DND-41 (cell line): ENCODE measurements at regions not wholly inside any gene's neighbourhood (a gene's known extent, or its start where the extent isn't known, plus 50 kb on each side); places are given as distances from the start of the nearest gene placed in this dataset.

Experiments
- CTCF ChIP-seq: IDR thresholded peaks from 2 replicates; pipeline ENCODE4 v1.5.1; 2012; ENCODE audit warnings: borderline replicate concordance, low read length, moderate library complexity, mild to moderate bottlenecking; ENCODE audit not compliant: poor library complexity, severe bottlenecking; ENCODE audit errors: extremely low read depth
- EZH2 ChIP-seq: IDR thresholded peaks from 3 replicates; pipeline ENCODE4 v1.6.1; 2012; ENCODE audit warnings: borderline replicate concordance, low read depth, mild to moderate bottlenecking, moderate library complexity, low read length, inconsistent platforms; ENCODE audit not compliant: severe bottlenecking

- TF ChIP-seq CTCF (no peak), EZH2 (no peak)
Measured at GRCh38 chr5:89200899-89201298, 317.9 kb upstream of the MEF2C start.
